ENCODE measurements at regions not wholly inside any gene's neighbourhood (a gene's known extent, or its start where the extent isn't known, plus 50 kb on each side); places are given as distances from the start of the nearest gene placed in this dataset.

GRCh38 chr13:22130254-22130653 is 459.4 kb downstream of the FGF9 start (continued):
- TF ChIP-seq ZNF341 (tag by site-specific recombination; IDR thresholded peaks at IDR 0.05; ENCODE audit: low read depth) (no peak), ZNF596 (tag by site-specific recombination; IDR thresholded peaks at IDR 0.05) (no peak), GFI1B (tag by site-specific recombination; IDR thresholded peaks at IDR 0.05) (no peak), ZNF366 (tag by site-specific recombination; conservative IDR thresholded peaks at IDR 0.05) (no peak), ELK4 (IDR thresholded peaks at IDR 0.05; ENCODE audit: borderline replicate concordance, low read depth, low read length) (no peak), ZNF747 (tag by site-specific recombination; IDR thresholded peaks at IDR 0.05) (no peak)
- TF ChIP-seq, protein P1, sequence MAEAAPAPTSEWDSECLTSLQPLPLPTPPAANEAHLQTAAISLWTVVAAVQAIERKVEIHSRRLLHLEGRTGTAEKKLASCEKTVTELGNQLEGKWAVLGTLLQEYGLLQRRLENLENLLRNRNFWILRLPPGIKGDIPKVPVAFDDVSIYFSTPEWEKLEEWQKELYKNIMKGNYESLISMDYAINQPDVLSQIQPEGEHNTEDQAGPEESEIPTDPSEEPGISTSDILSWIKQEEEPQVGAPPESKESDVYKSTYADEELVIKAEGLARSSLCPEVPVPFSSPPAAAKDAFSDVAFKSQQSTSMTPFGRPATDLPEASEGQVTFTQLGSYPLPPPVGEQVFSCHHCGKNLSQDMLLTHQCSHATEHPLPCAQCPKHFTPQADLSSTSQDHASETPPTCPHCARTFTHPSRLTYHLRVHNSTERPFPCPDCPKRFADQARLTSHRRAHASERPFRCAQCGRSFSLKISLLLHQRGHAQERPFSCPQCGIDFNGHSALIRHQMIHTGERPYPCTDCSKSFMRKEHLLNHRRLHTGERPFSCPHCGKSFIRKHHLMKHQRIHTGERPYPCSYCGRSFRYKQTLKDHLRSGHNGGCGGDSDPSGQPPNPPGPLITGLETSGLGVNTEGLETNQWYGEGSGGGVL (tag by site-specific recombination; IDR thresholded peaks at IDR 0.05): no peak
- TF ChIP-seq, protein P2, sequence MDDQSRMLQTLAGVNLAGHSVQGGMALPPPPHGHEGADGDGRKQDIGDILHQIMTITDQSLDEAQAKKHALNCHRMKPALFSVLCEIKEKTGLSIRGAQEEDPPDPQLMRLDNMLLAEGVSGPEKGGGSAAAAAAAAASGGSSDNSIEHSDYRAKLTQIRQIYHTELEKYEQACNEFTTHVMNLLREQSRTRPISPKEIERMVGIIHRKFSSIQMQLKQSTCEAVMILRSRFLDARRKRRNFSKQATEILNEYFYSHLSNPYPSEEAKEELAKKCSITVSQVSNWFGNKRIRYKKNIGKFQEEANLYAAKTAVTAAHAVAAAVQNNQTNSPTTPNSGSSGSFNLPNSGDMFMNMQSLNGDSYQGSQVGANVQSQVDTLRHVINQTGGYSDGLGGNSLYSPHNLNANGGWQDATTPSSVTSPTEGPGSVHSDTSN (CRISPR knock-in tag; IDR thresholded peaks at IDR 0.05): no peak

- Histone ChIP-seq H3K36me3 (ENCODE audit: control insufficient read depth in 2 of 2, insufficient read depth in 1 of 2, low read length in 2 of 2) (no peaks in the 10 kb centered on the region), H3K9me3 (ENCODE audit: control insufficient read depth, insufficient read depth, low read depth, low read length) (no peaks in the 10 kb centered on the region), H3K4me1 (ENCODE audit: control insufficient read depth, insufficient read depth, low read length) (no peaks in the 10 kb centered on the region), H3K27ac (ENCODE audit: extremely low read depth, low read depth, low read length) (no peak overlapping the region), H3K4me3 (ENCODE audit: low read depth, low read length) (no peak overlapping the region)
- CTCF ChIA-PET: no interaction called here
- POLR2A ChIA-PET: no interaction called here
- TF ChIP-seq PRDM10 (tag by site-specific recombination; IDR thresholded peaks at IDR 0.05): no peak
Observed at GRCh38 chr13:22134261-22134660, 463.4 kb downstream of the FGF9 start.

GRCh38 chr13:22135446-22135845 is 464.6 kb downstream of the FGF9 start:
- Histone ChIP-seq H3K4me1 (ENCODE audit: control insufficient read depth, insufficient read depth, low read length) (no peaks in the 10 kb centered on the region), H3K36me3 (ENCODE audit: control insufficient read depth in 2 of 2, insufficient read depth in 1 of 2, low read length in 2 of 2) (no peaks in the 10 kb centered on the region), H3K27ac (ENCODE audit: extremely low read depth, low read depth, low read length) (no peak overlapping the region), H3K4me3 (ENCODE audit: low read depth, low read length) (no peak overlapping the region), H3K9me3 (ENCODE audit: control insufficient read depth, insufficient read depth, low read depth, low read length) (no peaks in the 10 kb centered on the region)
- TF ChIP-seq ZNF2 (tag by site-specific recombination; IDR thresholded peaks at IDR 0.05): no peak
- TF ChIP-seq, protein P3, sequence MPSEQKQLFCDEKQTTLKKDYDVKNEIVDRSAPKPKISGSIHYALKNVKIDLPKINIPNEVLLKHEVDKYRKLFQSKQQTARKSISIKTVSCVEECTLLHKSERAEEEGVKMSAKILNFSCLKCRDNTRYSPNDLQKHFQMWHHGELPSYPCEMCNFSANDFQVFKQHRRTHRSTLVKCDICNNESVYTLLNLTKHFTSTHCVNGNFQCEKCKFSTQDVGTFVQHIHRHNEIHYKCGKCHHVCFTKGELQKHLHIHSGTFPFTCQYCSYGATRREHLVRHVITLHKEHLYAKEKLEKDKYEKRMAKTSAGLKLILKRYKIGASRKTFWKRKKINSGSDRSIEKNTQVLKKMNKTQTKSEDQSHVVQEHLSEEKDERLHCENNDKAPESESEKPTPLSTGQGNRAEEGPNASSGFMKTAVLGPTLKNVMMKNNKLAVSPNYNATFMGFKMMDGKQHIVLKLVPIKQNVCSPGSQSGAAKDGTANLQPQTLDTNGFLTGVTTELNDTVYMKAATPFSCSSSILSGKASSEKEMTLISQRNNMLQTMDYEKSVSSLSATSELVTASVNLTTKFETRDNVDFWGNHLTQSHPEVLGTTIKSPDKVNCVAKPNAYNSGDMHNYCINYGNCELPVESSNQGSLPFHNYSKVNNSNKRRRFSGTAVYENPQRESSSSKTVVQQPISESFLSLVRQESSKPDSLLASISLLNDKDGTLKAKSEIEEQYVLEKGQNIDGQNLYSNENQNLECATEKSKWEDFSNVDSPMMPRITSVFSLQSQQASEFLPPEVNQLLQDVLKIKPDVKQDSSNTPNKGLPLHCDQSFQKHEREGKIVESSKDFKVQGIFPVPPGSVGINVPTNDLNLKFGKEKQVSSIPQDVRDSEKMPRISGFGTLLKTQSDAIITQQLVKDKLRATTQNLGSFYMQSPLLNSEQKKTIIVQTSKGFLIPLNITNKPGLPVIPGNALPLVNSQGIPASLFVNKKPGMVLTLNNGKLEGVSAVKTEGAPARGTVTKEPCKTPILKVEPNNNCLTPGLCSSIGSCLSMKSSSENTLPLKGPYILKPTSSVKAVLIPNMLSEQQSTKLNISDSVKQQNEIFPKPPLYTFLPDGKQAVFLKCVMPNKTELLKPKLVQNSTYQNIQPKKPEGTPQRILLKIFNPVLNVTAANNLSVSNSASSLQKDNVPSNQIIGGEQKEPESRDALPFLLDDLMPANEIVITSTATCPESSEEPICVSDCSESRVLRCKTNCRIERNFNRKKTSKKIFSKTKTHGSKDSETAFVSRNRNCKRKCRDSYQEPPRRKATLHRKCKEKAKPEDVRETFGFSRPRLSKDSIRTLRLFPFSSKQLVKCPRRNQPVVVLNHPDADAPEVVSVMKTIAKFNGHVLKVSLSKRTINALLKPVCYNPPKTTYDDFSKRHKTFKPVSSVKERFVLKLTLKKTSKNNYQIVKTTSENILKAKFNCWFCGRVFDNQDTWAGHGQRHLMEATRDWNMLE (tag by site-specific recombination; conservative IDR thresholded peaks at IDR 0.05; ENCODE audit: low read depth): no peak
- no peak for TF ChIP-seq HOXD13 (CRISPR knock-in tag; IDR thresholded peaks at IDR 0.05; ENCODE audit: borderline replicate concordance)
- ChIA-PET POLR2A (no interaction called here), CTCF (interaction anchor here (0.5 kb wide), 1 partner anchor 148 kb away, joined by 4 read pairs; no protein-coding TSS in a partner anchor)
